ENCODE measurements at regions not wholly inside any gene's neighbourhood (a gene's known extent, or its start where the extent isn't known, plus 50 kb on each side); places are given as distances from the start of the nearest gene placed in this dataset.

DNA sequence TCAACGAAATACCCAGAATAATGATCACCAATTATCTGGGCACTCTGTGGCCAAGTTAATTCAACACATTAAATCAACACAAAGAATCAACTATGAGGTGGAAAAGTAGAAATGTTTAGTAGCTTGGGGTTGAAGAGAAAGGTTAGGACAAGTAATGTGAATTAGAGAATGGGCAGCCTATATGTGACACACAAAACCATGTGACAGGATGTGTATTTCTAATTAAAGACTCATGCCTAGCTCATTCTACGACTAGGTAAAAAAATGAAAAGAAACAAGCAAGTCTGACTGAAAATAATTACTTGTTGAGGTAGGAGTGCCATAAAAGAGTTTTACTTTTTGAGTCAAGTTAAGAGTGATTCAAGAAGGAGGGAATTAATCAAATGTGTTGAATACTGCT lies 2646.0 kb upstream of the PCDH20 start:
- DNase-seq (ENCODE audit: low read depth): no peak
- in situ Hi-C loops (cut with HindIII; ENCODE audit: low sequenced_read_pairs): no loop called here

DNA sequence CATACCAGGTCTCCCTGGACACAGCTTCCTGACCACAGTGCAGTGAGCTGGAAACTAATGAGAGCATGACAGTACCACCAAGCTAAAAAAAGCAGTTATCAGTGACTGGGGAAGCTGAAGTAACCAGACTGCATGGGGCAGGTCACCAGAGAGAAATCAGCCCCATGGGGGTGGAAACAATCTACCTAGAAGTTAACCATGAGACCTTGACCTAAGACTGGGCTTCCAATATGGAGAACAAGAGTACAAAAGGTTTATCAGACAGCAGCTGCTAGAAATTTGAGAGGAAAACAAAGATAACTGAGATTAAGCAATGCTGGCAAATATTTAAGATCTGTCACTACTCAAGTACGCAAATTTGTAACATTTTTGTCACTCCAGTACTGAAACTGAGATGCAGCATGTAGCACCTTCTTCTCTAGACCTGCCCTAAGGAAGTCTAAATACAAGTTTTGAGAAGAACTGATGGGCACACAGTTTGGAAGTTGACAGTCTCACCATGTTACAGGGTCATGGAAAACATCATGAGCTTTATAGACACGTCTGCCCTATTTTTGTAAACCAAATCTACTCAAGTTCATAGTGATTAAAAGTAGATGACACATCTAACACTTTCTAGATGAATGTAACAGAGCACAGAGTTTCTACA lies 2641.8 kb upstream of the PCDH20 start:
- DNase-seq (ENCODE audit: low read depth): no peak
- in situ Hi-C loops (cut with HindIII; ENCODE audit: low sequenced_read_pairs): no loop called here
- H3K4me3 ChIP-seq (ENCODE audit: low read depth, low read length): no peak overlapping the region
- TF ChIP-seq, protein P1, sequence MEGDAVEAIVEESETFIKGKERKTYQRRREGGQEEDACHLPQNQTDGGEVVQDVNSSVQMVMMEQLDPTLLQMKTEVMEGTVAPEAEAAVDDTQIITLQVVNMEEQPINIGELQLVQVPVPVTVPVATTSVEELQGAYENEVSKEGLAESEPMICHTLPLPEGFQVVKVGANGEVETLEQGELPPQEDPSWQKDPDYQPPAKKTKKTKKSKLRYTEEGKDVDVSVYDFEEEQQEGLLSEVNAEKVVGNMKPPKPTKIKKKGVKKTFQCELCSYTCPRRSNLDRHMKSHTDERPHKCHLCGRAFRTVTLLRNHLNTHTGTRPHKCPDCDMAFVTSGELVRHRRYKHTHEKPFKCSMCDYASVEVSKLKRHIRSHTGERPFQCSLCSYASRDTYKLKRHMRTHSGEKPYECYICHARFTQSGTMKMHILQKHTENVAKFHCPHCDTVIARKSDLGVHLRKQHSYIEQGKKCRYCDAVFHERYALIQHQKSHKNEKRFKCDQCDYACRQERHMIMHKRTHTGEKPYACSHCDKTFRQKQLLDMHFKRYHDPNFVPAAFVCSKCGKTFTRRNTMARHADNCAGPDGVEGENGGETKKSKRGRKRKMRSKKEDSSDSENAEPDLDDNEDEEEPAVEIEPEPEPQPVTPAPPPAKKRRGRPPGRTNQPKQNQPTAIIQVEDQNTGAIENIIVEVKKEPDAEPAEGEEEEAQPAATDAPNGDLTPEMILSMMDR (IDR thresholded peaks at IDR 0.05; ENCODE audit: low read depth, low read length, missing control alignments): no peak

More for the DNA sequence above, 2646.0 kb upstream of the PCDH20 start:
- TF ChIP-seq, protein P1 (IDR thresholded peaks at IDR 0.05; ENCODE audit: low read depth, low read length, missing control alignments): no peak
- H3K4me3 ChIP-seq (ENCODE audit: low read depth, low read length): no peak overlapping the region

DNA sequence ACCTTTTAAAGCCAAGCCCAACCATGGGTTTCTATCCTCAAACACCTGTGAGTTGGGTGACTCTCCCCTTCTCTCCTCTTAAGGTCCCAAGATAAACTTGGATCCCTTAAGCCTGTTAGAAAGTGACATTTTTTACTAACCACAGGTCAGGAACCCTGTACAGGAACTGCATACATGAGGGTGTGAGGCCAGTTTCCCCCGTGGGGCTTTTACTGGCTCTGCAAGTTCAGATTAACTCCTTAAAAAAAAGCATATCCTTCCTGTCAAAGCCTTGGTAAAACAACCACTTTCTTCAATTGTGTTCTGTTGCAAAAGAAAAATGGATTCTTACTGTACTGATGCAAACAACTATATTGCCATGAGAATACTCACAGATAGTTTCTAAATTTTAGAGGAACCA lies 2638.7 kb upstream of the PCDH20 start:
- in situ Hi-C loops (cut with HindIII; ENCODE audit: low sequenced_read_pairs): no loop called here
- TF ChIP-seq, protein P1 (IDR thresholded peaks at IDR 0.05; ENCODE audit: low read depth, low read length, missing control alignments): no peak
- DNase-seq (ENCODE audit: low read depth): no peak
- H3K4me3 ChIP-seq (ENCODE audit: low read depth, low read length): no peak overlapping the region

DNA sequence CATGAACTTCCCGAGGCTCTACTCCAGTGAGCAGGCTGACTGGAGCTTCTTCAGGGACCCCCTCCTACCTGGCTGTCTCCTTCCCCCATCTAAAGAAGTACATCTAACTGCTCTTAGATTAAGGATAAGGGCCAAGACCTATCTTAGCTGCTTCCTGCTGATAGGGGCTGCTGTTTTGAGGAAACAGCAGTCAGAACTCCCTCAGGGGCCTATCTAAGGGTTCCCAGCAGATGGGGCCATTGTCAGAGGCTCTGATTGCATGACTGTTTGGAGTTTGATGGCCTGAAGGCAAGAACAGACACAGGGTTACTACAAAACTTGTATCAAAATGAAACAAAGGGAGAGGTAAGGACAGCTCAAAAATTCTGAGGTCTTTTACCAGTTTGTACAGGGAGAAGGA lies 2636.9 kb upstream of the PCDH20 start:
- in situ Hi-C loops (cut with HindIII; ENCODE audit: low sequenced_read_pairs): no loop called here
- TF ChIP-seq, protein P1 (IDR thresholded peaks at IDR 0.05; ENCODE audit: low read depth, low read length, missing control alignments): no peak
- no peak overlapping the region for H3K4me3 ChIP-seq (ENCODE audit: low read depth, low read length)
- no peak for DNase-seq (ENCODE audit: low read depth)

DNA sequence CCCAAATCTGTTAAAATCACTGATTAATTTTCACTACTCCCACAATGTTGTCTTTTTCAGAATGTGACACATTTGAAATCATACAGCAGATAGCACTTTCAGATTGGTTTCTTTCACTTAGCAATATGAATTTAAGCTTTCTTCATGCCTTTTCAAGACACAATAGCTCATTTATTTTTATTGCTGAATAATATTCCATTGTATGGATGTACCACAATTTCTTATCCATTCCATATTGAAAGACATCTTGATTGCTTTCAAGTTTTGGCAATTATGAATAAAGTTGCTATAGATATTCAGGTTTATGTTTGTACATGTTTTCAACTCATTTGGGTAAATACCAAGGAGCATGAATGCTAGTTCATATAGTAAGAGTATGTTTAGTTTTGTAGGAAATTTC lies 2635.6 kb upstream of the PCDH20 start:
- DNase-seq (ENCODE audit: low read depth): no peak

DNA sequence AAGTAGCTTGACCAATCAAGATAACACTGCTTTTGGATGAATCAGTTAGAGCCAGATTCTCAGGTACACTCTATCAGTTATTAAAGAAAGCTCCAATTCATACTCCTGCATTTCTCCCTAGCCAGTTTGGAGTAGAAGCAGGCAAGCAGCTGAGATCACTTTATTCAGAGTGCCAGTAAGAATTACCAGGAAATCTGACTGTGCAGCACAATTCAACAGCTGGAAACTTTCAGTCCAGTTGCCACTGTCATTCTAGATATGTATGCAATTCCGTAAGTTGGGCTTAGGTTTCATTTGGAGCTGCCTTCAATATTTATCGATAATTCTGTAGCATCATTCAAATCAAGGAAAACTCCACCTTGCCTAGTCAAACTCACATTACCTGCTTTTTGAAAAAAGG lies 2625.6 kb upstream of the PCDH20 start:
- TF ChIP-seq, protein P1 (IDR thresholded peaks at IDR 0.05; ENCODE audit: low read depth, low read length, missing control alignments): no peak
- DNase-seq (ENCODE audit: low read depth): no peak
- in situ Hi-C loops (cut with HindIII; ENCODE audit: low sequenced_read_pairs): no loop called here
- no peak overlapping the region for H3K4me3 ChIP-seq (ENCODE audit: low read depth, low read length)

More for the DNA sequence above, 2635.6 kb upstream of the PCDH20 start:
- no peak overlapping the region for H3K4me3 ChIP-seq (ENCODE audit: low read depth, low read length)
- in situ Hi-C loops (cut with HindIII; ENCODE audit: low sequenced_read_pairs): no loop called here
- TF ChIP-seq, protein P1 (IDR thresholded peaks at IDR 0.05; ENCODE audit: low read depth, low read length, missing control alignments): no peak
